ENCODE measurements at regions not wholly inside any gene's neighbourhood (a gene's known extent, or its start where the extent isn't known, plus 50 kb on each side); places are given as distances from the start of the nearest gene placed in this dataset.

- Histone ChIP-seq H3F3A (ENCODE audit: control insufficient read depth, insufficient read depth) (no peaks in the 10 kb centered on the region), H3K4me3 (ENCODE audit: low read length) (no peak overlapping the region), H3K27ac (ENCODE audit: low read depth, low read length) (no peak overlapping the region), H3K4me2 (ENCODE audit: low read length) (no peak overlapping the region), H3K9me3 (ENCODE audit: control insufficient read depth, insufficient read depth, low read length) (no peaks in the 10 kb centered on the region), H3K36me3 (ENCODE audit: control insufficient read depth, low read length) (no peaks in the 10 kb centered on the region), H3K27me3 (ENCODE audit: control insufficient read depth, low read length) (no peaks in the 10 kb centered on the region), H3K4me1 (ENCODE audit: control insufficient read depth, low read length) (no peaks in the 10 kb centered on the region), H4K20me1 (ENCODE audit: control insufficient read depth, insufficient read depth, low read depth, low read length) (no peaks in the 10 kb centered on the region), H3K79me2 (ENCODE audit: control insufficient read depth, low read length) (no peaks in the 10 kb centered on the region), H3K9me2 (replicated peaks; ENCODE audit: control insufficient read depth, low read length) (no peaks in the 10 kb centered on the region)
- TF ChIP-seq EZH2phosphoT487 (IDR thresholded peaks at IDR 0.05; ENCODE audit: borderline replicate concordance, low read length), result no peak
- TF ChIP-seq, protein P1, sequence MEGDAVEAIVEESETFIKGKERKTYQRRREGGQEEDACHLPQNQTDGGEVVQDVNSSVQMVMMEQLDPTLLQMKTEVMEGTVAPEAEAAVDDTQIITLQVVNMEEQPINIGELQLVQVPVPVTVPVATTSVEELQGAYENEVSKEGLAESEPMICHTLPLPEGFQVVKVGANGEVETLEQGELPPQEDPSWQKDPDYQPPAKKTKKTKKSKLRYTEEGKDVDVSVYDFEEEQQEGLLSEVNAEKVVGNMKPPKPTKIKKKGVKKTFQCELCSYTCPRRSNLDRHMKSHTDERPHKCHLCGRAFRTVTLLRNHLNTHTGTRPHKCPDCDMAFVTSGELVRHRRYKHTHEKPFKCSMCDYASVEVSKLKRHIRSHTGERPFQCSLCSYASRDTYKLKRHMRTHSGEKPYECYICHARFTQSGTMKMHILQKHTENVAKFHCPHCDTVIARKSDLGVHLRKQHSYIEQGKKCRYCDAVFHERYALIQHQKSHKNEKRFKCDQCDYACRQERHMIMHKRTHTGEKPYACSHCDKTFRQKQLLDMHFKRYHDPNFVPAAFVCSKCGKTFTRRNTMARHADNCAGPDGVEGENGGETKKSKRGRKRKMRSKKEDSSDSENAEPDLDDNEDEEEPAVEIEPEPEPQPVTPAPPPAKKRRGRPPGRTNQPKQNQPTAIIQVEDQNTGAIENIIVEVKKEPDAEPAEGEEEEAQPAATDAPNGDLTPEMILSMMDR (IDR thresholded peaks at IDR 0.05; ENCODE audit: low read depth, low read length, poor library complexity, severe bottlenecking), result no peak
Observed at GRCh38 chr21:39047046-39047445, 136.2 kb downstream of the PSMG1 start.

GRCh38 chr21:39046236-39046916 lies 136.9 kb downstream of the PSMG1 start:
- no peaks in the 10 kb centered on the region for H3F3A ChIP-seq (ENCODE audit: control insufficient read depth, insufficient read depth)
- no peaks in the 10 kb centered on the region for H3K27me3 ChIP-seq (ENCODE audit: control insufficient read depth, low read length)
- H4K20me1 ChIP-seq (ENCODE audit: control insufficient read depth, insufficient read depth, low read depth, low read length), result no peaks in the 10 kb centered on the region
- no peaks in the 10 kb centered on the region for H3K9me2 ChIP-seq (replicated peaks; ENCODE audit: control insufficient read depth, low read length)
- TF ChIP-seq, protein P1 (IDR thresholded peaks at IDR 0.05; ENCODE audit: low read depth, low read length, poor library complexity, severe bottlenecking), result no peak
- no peak for TF ChIP-seq EZH2phosphoT487 (IDR thresholded peaks at IDR 0.05; ENCODE audit: borderline replicate concordance, low read length)
- no peaks in the 10 kb centered on the region for H3K36me3 ChIP-seq (ENCODE audit: control insufficient read depth, low read length)
- no peak overlapping the region for H3K27ac ChIP-seq (ENCODE audit: low read depth, low read length)
- no peaks in the 10 kb centered on the region for H3K4me1 ChIP-seq (ENCODE audit: control insufficient read depth, low read length)
- H3K9me3 ChIP-seq (ENCODE audit: control insufficient read depth, insufficient read depth, low read length), result no peaks in the 10 kb centered on the region
- no peak overlapping the region for H3K4me2 ChIP-seq (ENCODE audit: low read length)
- no peak overlapping the region for H3K4me3 ChIP-seq (ENCODE audit: low read length)
- H3K79me2 ChIP-seq (ENCODE audit: control insufficient read depth, low read length), result no peaks in the 10 kb centered on the region

DNA sequence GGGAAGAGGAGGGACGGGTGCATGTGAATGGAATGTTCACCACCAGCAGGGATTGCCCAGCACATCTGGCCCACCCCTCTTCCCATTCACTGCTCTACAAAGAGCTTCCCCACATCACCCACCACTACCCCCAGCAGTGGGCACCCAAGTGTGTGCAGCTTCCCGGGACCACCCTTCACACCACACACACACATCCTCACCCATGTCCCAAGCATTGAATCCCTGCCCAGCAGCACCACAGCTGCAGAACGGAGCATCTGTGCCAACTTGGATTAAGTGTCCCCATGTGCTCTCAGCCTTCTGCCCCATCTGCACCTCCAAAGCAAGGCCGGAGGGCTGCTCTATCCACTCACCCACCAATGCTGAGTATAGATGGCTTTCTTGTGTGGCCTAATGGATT lies 141.4 kb downstream of the PSMG1 start:
- no peaks in the 10 kb centered on the region for H3K36me3 ChIP-seq (ENCODE audit: control insufficient read depth, low read length)
- H3K27me3 ChIP-seq (ENCODE audit: control insufficient read depth, low read length), result no peaks in the 10 kb centered on the region
- H3K9me3 ChIP-seq (ENCODE audit: control insufficient read depth, insufficient read depth, low read length), result no peaks in the 10 kb centered on the region
- H3K4me2 ChIP-seq (ENCODE audit: low read length), result no peak overlapping the region
- no peak overlapping the region for H3K4me3 ChIP-seq (ENCODE audit: low read length)
- peaks cover 4% of the 10 kb centered on the region for H3K4me1 ChIP-seq (ENCODE audit: control insufficient read depth, low read length)
- H3F3A ChIP-seq (ENCODE audit: control insufficient read depth, insufficient read depth), result no peaks in the 10 kb centered on the region
- H3K27ac ChIP-seq (ENCODE audit: low read depth, low read length), result no peak overlapping the region
- no peaks in the 10 kb centered on the region for H4K20me1 ChIP-seq (ENCODE audit: control insufficient read depth, insufficient read depth, low read depth, low read length)
- no peaks in the 10 kb centered on the region for H3K9me2 ChIP-seq (replicated peaks; ENCODE audit: control insufficient read depth, low read length)
- H3K79me2 ChIP-seq (ENCODE audit: control insufficient read depth, low read length), result no peaks in the 10 kb centered on the region
- TF ChIP-seq EZH2phosphoT487 (IDR thresholded peaks at IDR 0.05; ENCODE audit: borderline replicate concordance, low read length), result no peak
- TF ChIP-seq, protein P1 (IDR thresholded peaks at IDR 0.05; ENCODE audit: low read depth, low read length, poor library complexity, severe bottlenecking), result no peak
